GM12892 (cell line): ENCODE measurements at regions not wholly inside any gene's neighbourhood (a gene's known extent, or its start where the extent isn't known, plus 50 kb on each side); places are given as distances from the start of the nearest gene placed in this dataset.

Experiments
- POLR2A ChIP-seq: IDR thresholded peaks from 2 replicates; pipeline ENCODE4 v1.6.1; 2011; ENCODE audit warnings: low read depth, low read length, control low read depth
- POLR2AphosphoS5 ChIP-seq: IDR thresholded peaks from 2 replicates; pipeline ENCODE4 v1.6.1; 2011; ENCODE audit warnings: low read depth, low read length, control low read depth
- TAF1 ChIP-seq: IDR thresholded peaks from 2 replicates; pipeline ENCODE4 v1.6.1; 2011; ENCODE audit warnings: low read depth, mild to moderate bottlenecking, control low read depth, low read length, borderline replicate concordance

- no peak for TF ChIP-seq POLR2A
- no peak for TF ChIP-seq POLR2AphosphoS5
- TF ChIP-seq TAF1: no peak
Measured at GRCh38 chr1:98277118-98277517, 356.3 kb upstream of the DPYD start.
